HepG2 (cell line): ENCODE measurements at regions not wholly inside any gene's neighbourhood (a gene's known extent, or its start where the extent isn't known, plus 50 kb on each side); places are given as distances from the start of the nearest gene placed in this dataset.
"Not testable (repeated sequence)": the region's sequence is repeated elsewhere in the genome, so short reads cannot be mapped to it uniquely, and the experiment has no call there.

Source experiments
- ATAC-seq: fragments of 200-7000 bp; cut with Tn5 transposase; 3 replicates; pipeline ENCODE4 v1.9.1; 2020; ENCODE audit warnings: mild to moderate bottlenecking, moderate library complexity
- BruUV-seq: library from RNA; stranded (reverse); fragments of 400-500 nt; replicated peaks from 2 replicates; lab custom pipeline; 2021; lab: Mats Ljungman, UMichigan
- CTCF ChIA-PET: fragments of 300-600 bp; formaldehyde crosslinking; extraction: SDS; loops from one replicate; lab custom pipeline; 2021; ENCODE audit warnings: low total read pairs, inconsistent platforms, low intra/inter-chr PET ratio; lab: Yijun Ruan, JAX
- POLR2A ChIA-PET: fragments of 350-600 bp; sonication (Branson Sonifier 250); formaldehyde crosslinking; loops from one replicate; lab custom pipeline; 2020; ENCODE audit warnings: antibody characterized with exemption, inconsistent platforms; lab: Yijun Ruan, JAX
- DNase-seq: peaks from one replicate; pipeline ENCODE4 v3.0.0-alpha.2; 2015; ENCODE audit warnings: low spot score
- FAIRE-seq: peaks from 3 replicates; lab custom pipeline; 2011; peaks lifted over from hg19 to GRCh38; lab: Jason Lieb, UNC
- H2AFZ ChIP-seq: one replicate; pipeline ENCODE4 v1.6.1; 2011; ENCODE audit warnings: low read length, inconsistent platforms
- H3K27ac ChIP-seq: fragments of 300-600 bp; 3 replicates; pipeline ENCODE4 v1.8.0; 2011; ENCODE audit warnings: mixed run types, mild to moderate bottlenecking, mixed read lengths, low read length, inconsistent platforms; ENCODE audit not compliant: insufficient read depth; ENCODE audit errors: extremely low read length
- H3K27me3 ChIP-seq, 2 experiments: fragments of 200-600 bp in 1 of 2; 2 replicates in 1 of 2; 3 replicates in 1 of 2; pipeline versions ENCODE4 v1.6.0 to v1.8.0; 2011; ENCODE audit warnings: low read length in 2 of 2, mild to moderate bottlenecking in 2 of 2, moderate library complexity in 2 of 2, inconsistent platforms in 1 of 2; ENCODE audit not compliant: insufficient read depth in 2 of 2, control insufficient read depth in 1 of 2
- H3K36me3 ChIP-seq, 2 experiments: fragments of 200-600 bp in 1 of 2; replicated peaks in 1 of 2; 2 replicates in 1 of 2; 3 replicates in 1 of 2; pipeline versions ENCODE4 v1.5.1 to v1.8.0; 2011; ENCODE audit warnings: low read length in 2 of 2, inconsistent platforms in 1 of 2; ENCODE audit not compliant: insufficient read depth in 2 of 2, control insufficient read depth in 1 of 2
- H3K4me1 ChIP-seq: 2 replicates; pipeline ENCODE4 v1.5.1; 2012; ENCODE audit warnings: low read length, inconsistent platforms; ENCODE audit not compliant: insufficient read depth
- H3K4me2 ChIP-seq: 2 replicates; pipeline ENCODE4 v1.6.0; 2011; ENCODE audit warnings: low read depth, low read length, inconsistent platforms
- H3K4me3 ChIP-seq, 3 experiments: fragments of 200-600 bp in 1 of 3; sonication (generic), shearing (Covaris generic) in 1 of 3; replicated peaks in 1 of 3; 2 replicates each; pipeline ENCODE4 v1.5.1; 2011 to 2016; ENCODE audit warnings: low read length in 3 of 3, inconsistent platforms in 2 of 3, low read depth in 2 of 3, mild to moderate bottlenecking in 2 of 3, control low read depth in 1 of 3, mixed read lengths in 1 of 3; ENCODE audit not compliant: insufficient read depth in 1 of 3
- H3K79me2 ChIP-seq: one replicate; pipeline ENCODE4 v1.6.1; 2011; ENCODE audit warnings: low read length, inconsistent platforms; ENCODE audit not compliant: insufficient read depth
- H3K9ac ChIP-seq: 2 replicates; pipeline ENCODE4 v1.6.0; 2011; ENCODE audit warnings: mild to moderate bottlenecking, low read depth, low read length, inconsistent platforms; ENCODE audit not compliant: insufficient read depth
- H3K9me3 ChIP-seq: 2 replicates; pipeline ENCODE4 v1.5.1; 2012; ENCODE audit warnings: mild to moderate bottlenecking, low read length
- H4K20me1 ChIP-seq: 2 replicates; pipeline ENCODE4 v1.6.0; 2011; ENCODE audit warnings: inconsistent platforms, mild to moderate bottlenecking, low read length, moderate library complexity; ENCODE audit not compliant: insufficient read depth
- WGBS: methylation state at CpG from one replicate; pipeline ENCODE4 v1.1.6; 2017; ENCODE audit warnings: low lambda C conversion rate; 5-methylcytosine and 5-hydroxymethylcytosine counted together
- in situ Hi-C: cut with HindIII; loops from 2 replicates; pipeline ENCODE4 v1.10.0; 2017; ENCODE audit warnings: low pct_unique_long_range_greater_than_20kb; ENCODE audit not compliant: extremely low pct_ligation_motif_present
- intact Hi-C: fragments of 100-400 bp; cut with micrococcal nuclease; formaldehyde crosslinking; loops from one replicate; pipeline ENCODE4 v1.10.0; 2022; ENCODE audit not compliant: unreplicated experiment

- intact Hi-C loops, result not testable (repeated sequence)
Observed at GRCh38 chr15:20203649-20204150, 337.9 kb downstream of the GOLGA6L6 start.

GRCh38 chr15:20194591-20195198 lies 346.9 kb downstream of the GOLGA6L6 start:
- FAIRE-seq, DNase-seq, BruUV-seq, in situ Hi-C loops, H4K20me1 ChIP-seq, POLR2A ChIA-PET, H3K4me1 ChIP-seq, H3K27ac ChIP-seq, intact Hi-C loops, H2AFZ ChIP-seq, ATAC-seq, H3K36me3 ChIP-seq, H3K9me3 ChIP-seq, H3K4me3 ChIP-seq, H3K27me3 ChIP-seq, CTCF ChIA-PET, H3K9ac ChIP-seq, H3K4me2 ChIP-seq, H3K79me2 ChIP-seq: not testable (repeated sequence)
- WGBS, result 32% methylated on average over 4 of the region's 4 CpGs

More at GRCh38 chr15:20203649-20204150, 337.9 kb downstream of the GOLGA6L6 start:
- H3K27me3 ChIP-seq, H3K9me3 ChIP-seq, BruUV-seq, DNase-seq, H3K36me3 ChIP-seq, H3K79me2 ChIP-seq, H3K27ac ChIP-seq, H4K20me1 ChIP-seq, H3K4me2 ChIP-seq, in situ Hi-C loops, H3K9ac ChIP-seq, POLR2A ChIA-PET, H3K4me1 ChIP-seq, CTCF ChIA-PET, FAIRE-seq, ATAC-seq, H3K4me3 ChIP-seq, H2AFZ ChIP-seq: not testable (repeated sequence)
- 65% methylated on average over 9 of the region's 29 CpGs for WGBS
